HTR-8/SVneo (cell line): ENCODE measurements at regions not wholly inside any gene's neighbourhood (a gene's known extent, or its start where the extent isn't known, plus 50 kb on each side); places are given as distances from the start of the nearest gene placed in this dataset.
"Not testable (repeated sequence)": the region's sequence is repeated elsewhere in the genome, so short reads cannot be mapped to it uniquely, and the experiment has no call there.

Source experiments
- DNase-seq: peaks from one replicate; pipeline ENCODE4 v3.0.0; 2011; ENCODE audit warnings: low spot score, mixed read lengths; ENCODE audit not compliant: insufficient read length
- FAIRE-seq: peaks from 2 replicates; lab custom pipeline; 2011; peaks lifted over from hg19 to GRCh38; lab: Jason Lieb, UNC

- DNase-seq (peak; percentile 14), FAIRE-seq (no peak)
Observed at GRCh38 chr2:58634653-58635370, 393.7 kb upstream of the FANCL start.

GRCh38 chr2:58633613-58634365, 392.7 kb upstream of the FANCL start:
- FAIRE-seq = no peak
- DNase-seq = peak; percentile 18

GRCh38 chr2:58631986-58632385, 390.9 kb upstream of the FANCL start:
- FAIRE-seq (no peak), DNase-seq (no peak)

DNA sequence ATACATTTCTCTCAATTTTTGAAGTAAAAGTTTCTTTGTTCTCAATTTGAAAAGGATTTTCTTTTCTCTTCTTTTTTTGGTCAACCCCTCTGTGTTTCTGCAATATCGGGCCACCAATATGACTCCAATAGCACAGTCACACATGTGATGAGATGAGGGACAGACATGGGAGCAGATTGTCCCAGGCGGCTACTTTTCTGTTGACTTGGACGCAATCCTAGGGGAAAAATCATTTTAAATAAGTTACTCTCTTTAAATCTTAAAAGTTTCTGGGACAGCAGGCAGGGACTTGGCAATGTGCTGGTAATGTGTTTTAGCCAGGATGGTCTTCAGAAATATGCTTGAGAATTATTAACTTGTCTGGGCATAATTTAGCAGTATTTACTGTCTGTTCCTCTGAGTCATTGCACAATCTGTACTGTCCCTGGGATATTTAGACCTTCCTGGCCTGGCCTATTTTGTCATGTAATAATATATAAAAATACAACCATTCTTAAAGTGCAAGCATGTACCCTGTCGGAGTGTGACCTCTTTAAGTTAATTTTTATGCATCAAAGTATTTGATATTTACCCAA, 388.5 kb upstream of the FANCL start:
- FAIRE-seq (no peak), DNase-seq (no peak)

- FAIRE-seq (no peak), DNase-seq (no peak)
Observed at GRCh38 chr2:58620896-58621295, 379.8 kb upstream of the FANCL start.

GRCh38 chr2:58620093-58620492, 379.0 kb upstream of the FANCL start:
- FAIRE-seq (peak; percentile 38), DNase-seq (peak; percentile 31)

DNA sequence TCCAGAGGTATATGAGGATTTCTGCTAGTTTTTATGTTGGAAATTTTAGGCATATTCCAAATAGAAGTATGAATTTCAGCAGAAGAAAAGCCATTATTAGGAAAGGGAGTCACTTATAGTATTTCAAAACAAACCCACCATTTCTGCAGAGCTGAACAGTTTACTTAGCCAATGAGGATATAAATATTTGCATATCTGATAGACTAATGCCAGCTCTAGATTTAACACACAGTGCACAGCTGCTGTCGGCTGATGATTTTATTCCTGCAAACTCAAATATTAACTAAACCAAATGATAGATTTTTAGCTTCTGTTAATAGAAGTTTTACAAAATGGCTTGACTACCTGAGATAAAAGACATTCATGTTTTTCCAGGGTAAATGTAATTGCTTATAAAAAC, 375.8 kb upstream of the FANCL start:
- no peak for FAIRE-seq

GRCh38 chr2:58614219-58614618, 373.1 kb upstream of the FANCL start:
- no peak for DNase-seq
- no peak for FAIRE-seq

More for the DNA sequence above, 375.8 kb upstream of the FANCL start:
- no peak for DNase-seq

- DNase-seq (no peak), FAIRE-seq (no peak)
Observed at GRCh38 chr2:58612973-58613372, 371.8 kb upstream of the FANCL start.

DNA sequence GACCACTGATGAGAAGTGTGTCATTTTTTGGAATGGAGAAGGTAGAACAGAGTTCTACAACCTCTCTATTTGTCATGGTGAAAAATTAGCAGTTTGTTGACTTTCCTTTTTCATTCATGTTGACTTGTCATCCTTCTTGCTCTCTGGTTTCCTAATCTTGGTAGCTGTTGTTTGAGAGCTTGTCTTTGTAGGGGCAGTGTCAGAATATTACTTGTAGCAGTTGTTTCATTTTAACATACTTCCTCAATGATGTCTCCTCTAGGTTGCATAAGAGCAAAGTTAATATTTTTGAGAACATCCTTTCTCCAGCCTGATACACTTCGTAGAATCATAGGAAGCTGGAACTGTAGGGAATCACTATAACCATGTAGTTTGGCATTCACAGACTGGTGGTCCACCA, 368.2 kb upstream of the FANCL start:
- no peak for FAIRE-seq
- no peak for DNase-seq

DNA sequence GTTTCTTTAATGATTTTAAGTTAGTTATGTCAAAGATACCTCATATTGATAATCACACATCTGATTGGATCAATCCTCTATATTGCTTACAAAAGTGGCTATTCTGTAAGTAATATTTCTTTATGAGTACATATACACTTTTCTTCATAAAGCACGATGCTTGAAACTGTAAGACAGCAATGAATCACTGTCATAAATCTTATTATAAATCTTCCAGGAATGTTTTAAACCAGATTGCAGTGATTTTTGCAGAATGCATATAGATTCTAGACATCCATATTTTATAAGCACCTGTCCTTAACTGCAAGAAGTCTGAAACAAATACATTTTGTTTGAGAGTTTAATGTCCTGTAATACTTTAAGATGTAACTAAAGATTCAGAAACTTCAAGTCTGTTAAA, 367.0 kb upstream of the FANCL start:
- FAIRE-seq (no peak), DNase-seq (no peak)

GRCh38 chr2:58607448-58607847, 366.3 kb upstream of the FANCL start:
- FAIRE-seq = no peak
- no peak for DNase-seq

DNA sequence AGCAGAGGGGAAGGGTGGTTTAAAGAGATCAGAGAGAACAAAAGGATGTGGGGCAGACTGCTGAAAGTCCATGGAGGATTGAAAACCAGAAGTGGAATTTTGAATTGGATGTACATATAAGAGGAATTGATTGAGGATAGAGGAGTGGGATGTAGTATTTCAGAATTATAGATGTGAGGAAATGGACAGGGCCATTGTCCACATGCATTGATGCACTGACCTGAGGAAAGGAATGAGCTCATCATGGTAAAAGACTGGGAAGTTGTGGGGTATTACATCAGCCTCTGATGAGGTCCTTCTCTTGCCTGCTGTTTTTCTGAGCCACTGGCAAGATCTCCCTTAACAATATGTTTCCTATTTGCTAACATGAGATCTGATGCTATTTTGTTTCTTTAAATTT, 365.7 kb upstream of the FANCL start:
- DNase-seq = no peak

DNA sequence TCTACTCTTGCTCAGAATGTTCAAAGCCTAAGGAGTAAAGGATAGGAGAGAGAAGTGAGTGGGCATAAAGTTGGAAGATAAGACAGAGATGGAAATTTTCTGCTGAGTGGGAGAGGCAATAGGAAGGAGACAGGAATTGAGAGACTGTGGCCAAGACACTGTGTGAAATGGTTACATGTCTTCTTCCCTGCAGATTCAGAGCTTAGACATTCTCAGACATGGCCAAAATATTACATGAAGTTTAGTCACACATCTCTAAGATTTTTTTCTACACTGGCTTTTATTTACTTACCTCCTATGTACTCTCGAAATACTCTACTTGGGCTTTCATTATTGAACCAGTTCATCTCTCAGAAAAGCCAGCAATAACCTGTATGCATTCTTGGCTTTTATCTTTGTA, 363.0 kb upstream of the FANCL start:
- DNase-seq (no peak), FAIRE-seq (peak; percentile 23)

More for the DNA sequence above, 365.7 kb upstream of the FANCL start:
- no peak for FAIRE-seq

- DNase-seq (no peak), FAIRE-seq (no peak)
Observed at GRCh38 chr2:58601017-58601416, 359.9 kb upstream of the FANCL start.

GRCh38 chr2:58598171-58598570, 357.0 kb upstream of the FANCL start:
- FAIRE-seq (no peak), DNase-seq (no peak)

GRCh38 chr2:58595714-58596113, 354.6 kb upstream of the FANCL start:
- no peak for FAIRE-seq
- DNase-seq = no peak

DNA sequence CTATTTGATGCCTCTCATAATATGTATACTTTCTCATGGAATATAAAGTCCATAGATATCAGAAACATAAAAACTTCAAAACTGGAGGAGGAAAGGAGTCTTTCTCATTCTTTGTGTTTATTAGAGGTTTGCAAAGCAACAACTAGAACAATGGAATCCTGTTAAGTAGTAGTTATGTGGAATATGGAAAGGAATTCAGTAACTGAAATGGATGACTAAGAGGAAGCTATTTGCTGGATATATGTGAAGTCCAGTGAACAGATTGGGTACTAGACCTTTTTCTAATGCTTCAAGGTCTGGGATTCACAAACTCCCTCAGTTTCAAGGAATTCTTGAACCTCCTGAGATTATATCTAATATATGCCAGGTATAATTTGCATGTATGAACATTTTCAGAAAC, 353.6 kb upstream of the FANCL start:
- FAIRE-seq = no peak

DNA sequence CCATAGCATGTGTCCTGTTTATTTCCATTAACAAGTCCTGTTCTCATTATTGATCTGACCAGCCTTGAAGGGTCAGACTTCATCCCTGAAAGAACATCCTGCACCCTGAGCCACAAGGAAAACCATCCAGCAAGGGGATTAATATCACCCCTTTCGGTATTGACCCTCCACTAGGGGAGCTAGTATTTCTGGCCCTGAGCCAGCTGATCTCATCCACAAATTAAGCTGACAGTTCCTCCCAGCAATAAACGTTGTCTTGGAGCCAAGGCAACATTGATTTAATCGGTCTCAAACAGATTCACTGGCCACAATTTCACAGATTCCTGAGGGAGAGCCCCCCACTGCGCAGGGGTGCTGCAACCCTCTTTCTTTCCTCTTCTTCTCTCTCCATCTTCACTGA, 353.1 kb upstream of the FANCL start:
- DNase-seq (peak; percentile 3), FAIRE-seq (no peak)

More for the DNA sequence above, 353.6 kb upstream of the FANCL start:
- DNase-seq = no peak

DNA sequence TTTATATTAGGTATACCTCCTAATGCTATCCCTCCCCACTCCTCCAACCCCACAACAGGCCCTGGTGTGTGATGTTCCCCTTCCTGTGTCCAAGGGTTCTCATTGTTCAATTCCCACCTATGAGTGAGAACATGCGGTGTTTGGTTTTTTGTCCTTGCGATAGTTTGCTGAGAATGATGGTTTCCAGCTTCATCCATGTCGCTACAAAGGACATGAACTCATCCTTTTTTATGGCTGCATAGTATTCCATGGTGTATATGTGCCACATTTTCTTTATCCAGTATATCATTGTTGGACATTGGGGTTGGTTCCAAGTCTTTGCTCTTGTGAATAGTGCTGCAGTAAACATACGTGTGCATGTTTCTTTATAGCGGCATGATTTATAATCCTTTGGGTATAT, 345.1 kb upstream of the FANCL start:
- DNase-seq, FAIRE-seq: not testable (repeated sequence)

DNA sequence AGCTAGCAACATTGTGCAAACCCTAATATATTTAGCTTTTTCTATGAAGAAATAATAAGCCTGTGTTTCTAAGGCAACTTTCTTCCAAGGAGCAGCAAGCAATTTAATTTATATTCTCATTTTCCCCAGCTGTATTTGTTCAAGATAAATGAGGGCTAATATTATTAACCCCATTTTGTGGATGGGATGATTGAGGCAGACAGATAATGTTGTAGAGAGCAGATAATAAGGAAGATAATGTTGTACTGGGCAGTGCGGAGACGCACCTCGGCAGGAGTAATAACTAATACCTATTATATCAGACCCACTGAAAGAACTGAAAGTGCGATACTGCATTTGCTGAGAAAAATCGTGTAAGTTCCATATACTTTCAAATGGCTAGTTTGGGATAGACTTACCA, 344.1 kb upstream of the FANCL start:
- FAIRE-seq = no peak
- DNase-seq = no peak
